Peyer's patch (tissue), 4 donors: ENCODE measurements at regions not wholly inside any gene's neighbourhood (a gene's known extent, or its start where the extent isn't known, plus 50 kb on each side); places are given as distances from the start of the nearest gene placed in this dataset.

Experiments
- POLR2A ChIP-seq, 2 donors: fragments of 450-650 bp; IDR thresholded peaks; one replicate each; pipeline ENCODE4 v1.5.1; 2017; ENCODE audit warnings: antibody characterized with exemption in 2 of 2, mild to moderate bottlenecking in 2 of 2, moderate library complexity in 2 of 2
- TF ChIP-seq, protein P1 (sequence below), 6 experiments: fragments of 450-650 bp in 4 of 6; fragments of 200-600 bp in 2 of 6; sonication (generic) in 1 of 6; IDR thresholded peaks; one replicate each; pipeline ENCODE4 v1.5.1; 2017 to 2019; ENCODE audit warnings: antibody characterized with exemption in 6 of 6, mild to moderate bottlenecking in 3 of 6, moderate library complexity in 1 of 6

DNA sequence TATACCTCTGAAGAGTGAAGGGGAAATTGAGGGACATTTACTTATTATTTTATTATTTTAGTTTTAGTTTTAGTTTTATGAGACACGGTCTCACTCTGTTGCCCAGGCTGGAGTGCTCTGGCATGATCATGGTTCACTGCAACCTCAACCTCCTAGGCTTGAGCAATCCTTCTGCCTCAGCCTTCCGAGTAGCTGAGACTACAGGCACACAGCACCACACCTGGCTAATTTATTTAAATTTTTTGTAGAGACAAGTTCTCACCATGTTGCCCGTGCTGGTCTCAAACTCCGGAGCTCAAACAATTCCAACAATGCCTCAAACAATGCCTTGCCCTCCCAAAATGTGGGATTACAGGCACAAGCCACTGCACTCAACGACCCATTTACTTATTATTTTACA is 68.4 kb upstream of the BMP2K start:
- TF ChIP-seq, protein P1, sequence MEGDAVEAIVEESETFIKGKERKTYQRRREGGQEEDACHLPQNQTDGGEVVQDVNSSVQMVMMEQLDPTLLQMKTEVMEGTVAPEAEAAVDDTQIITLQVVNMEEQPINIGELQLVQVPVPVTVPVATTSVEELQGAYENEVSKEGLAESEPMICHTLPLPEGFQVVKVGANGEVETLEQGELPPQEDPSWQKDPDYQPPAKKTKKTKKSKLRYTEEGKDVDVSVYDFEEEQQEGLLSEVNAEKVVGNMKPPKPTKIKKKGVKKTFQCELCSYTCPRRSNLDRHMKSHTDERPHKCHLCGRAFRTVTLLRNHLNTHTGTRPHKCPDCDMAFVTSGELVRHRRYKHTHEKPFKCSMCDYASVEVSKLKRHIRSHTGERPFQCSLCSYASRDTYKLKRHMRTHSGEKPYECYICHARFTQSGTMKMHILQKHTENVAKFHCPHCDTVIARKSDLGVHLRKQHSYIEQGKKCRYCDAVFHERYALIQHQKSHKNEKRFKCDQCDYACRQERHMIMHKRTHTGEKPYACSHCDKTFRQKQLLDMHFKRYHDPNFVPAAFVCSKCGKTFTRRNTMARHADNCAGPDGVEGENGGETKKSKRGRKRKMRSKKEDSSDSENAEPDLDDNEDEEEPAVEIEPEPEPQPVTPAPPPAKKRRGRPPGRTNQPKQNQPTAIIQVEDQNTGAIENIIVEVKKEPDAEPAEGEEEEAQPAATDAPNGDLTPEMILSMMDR (IDR thresholded peaks at IDR 0.05), result no peak
- no peak for TF ChIP-seq POLR2A (IDR thresholded peaks at IDR 0.05)
